Body of pancreas (tissue), 4 donors: ENCODE measurements at regions not wholly inside any gene's neighbourhood (a gene's known extent, or its start where the extent isn't known, plus 50 kb on each side); places are given as distances from the start of the nearest gene placed in this dataset.

Experiments
- CTCF ChIP-seq, 7 experiments: fragments of 450-650 bp in 4 of 7; fragments of 200-600 bp in 3 of 7; sonication (generic) in 3 of 7; IDR thresholded peaks; one replicate each; pipeline ENCODE4 v1.5.1; 2016 to 2019; ENCODE audit warnings: antibody characterized with exemption in 7 of 7
- POLR2A ChIP-seq, 3 donors: fragments of 450-650 bp; IDR thresholded peaks; one replicate each; pipeline ENCODE4 v1.6.1; 2016; ENCODE audit warnings: antibody characterized with exemption in 3 of 3, mild to moderate bottlenecking in 2 of 3

- TF ChIP-seq CTCF (IDR thresholded peaks at IDR 0.05) (peak; percentile 62 to 93 (median 75)), POLR2A (IDR thresholded peaks at IDR 0.05) (no peak)
Observed at GRCh38 chr10:111598433-111599059, 521.7 kb downstream of the ADRA2A start.
